OCI-LY3 (cell line): ENCODE measurements at regions not wholly inside any gene's neighbourhood (a gene's known extent, or its start where the extent isn't known, plus 50 kb on each side); places are given as distances from the start of the nearest gene placed in this dataset.

Source experiments
- CTCF ChIP-seq: fragments of 200-600, 300-600 bp; sonication (generic); IDR thresholded peaks from 2 replicates; pipeline ENCODE4 v1.5.1; 2014; ENCODE audit warnings: antibody characterized with exemption, low read length, low read depth
- EZH2phosphoT487 ChIP-seq: fragments of 200-600 bp; shearing (Covaris generic); IDR thresholded peaks from 2 replicates; pipeline ENCODE4 v1.6.1; 2018; ENCODE audit warnings: antibody characterized with exemption, mixed run types, low read depth

GRCh38 chr10:81575036-81575435, 300.0 kb upstream of the NRG3 start:
- TF ChIP-seq CTCF (no peak), EZH2phosphoT487 (no peak)
